NCI-H1930 (cell line): ENCODE measurements at regions not wholly inside any gene's neighbourhood (a gene's known extent, or its start where the extent isn't known, plus 50 kb on each side); places are given as distances from the start of the nearest gene placed in this dataset.
"Not testable (repeated sequence)": the region's sequence is repeated elsewhere in the genome, so short reads cannot be mapped to it uniquely, and the experiment has no call there.

ENCODE experiments used
- DNase-seq, 2 experiments: peaks; one replicate each; lab custom pipeline; 2025; lab: John Stamatoyannopoulos, UW

- DNase-seq, result no peak
These were observed 453.8 kb downstream of the RAP2B start for GRCh38 chr3:153615863-153616262.

DNA sequence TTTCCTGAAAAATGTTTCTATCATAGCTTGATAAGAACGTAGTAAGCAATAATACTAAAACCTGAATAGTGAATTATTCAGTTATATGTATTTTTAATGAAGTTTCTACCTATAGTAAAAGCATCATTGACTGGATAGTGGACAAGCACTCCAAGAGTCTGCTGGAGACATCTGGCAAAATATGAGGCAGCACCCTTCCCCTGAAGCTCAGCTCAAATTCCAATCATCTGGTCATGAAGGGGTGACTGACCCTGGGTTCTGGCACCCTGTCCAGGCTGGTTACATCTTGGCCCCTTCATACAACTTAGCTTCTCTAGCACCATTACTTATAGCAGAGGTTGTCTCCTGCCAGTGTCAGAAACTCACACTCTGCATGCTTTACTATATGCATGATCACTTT, 455.4 kb downstream of the RAP2B start:
- no peak for DNase-seq

GRCh38 chr3:153618176-153618575, 456.1 kb downstream of the RAP2B start:
- DNase-seq, result no peak

DNA sequence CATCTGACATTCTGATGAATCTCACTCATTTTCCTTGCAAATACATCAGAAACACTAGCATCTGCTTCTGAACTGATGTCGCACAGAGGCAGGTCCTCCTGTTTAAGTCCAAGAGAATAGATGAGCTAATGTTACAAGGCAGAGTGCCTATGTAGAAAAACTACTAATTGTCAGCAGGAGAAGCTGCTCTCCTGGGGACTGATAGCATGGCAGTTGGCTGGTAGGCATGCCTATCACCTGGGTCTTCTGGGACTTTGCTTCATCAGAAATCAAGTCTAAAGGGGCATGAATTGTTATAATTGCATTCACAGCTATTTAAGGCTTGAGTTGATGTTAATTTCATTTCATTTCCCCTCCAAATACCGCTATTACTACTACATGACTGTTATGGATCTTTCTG, 457.2 kb downstream of the RAP2B start:
- DNase-seq, result no peak

GRCh38 chr3:153621953-153622352, 459.9 kb downstream of the RAP2B start:
- DNase-seq, result no peak

DNA sequence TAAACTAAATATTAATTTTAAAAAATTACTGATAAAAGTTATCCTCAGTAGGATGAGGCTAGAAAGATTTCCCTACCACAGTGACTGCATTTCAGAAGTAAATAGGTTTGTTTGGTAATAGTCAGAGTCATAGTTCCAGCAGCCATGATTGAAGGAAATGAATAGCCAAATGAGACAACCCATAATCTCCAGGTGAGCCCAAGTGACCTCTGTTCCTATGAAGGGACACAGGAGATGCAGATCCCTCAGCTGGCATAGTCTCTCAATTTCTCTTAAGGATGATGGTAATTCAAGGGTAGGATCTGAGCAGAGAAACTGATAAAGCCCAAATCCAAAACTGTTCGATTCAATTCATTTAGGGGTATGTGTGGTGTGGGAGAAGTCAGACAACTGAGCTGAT, 461.8 kb downstream of the RAP2B start:
- no peak for DNase-seq

DNA sequence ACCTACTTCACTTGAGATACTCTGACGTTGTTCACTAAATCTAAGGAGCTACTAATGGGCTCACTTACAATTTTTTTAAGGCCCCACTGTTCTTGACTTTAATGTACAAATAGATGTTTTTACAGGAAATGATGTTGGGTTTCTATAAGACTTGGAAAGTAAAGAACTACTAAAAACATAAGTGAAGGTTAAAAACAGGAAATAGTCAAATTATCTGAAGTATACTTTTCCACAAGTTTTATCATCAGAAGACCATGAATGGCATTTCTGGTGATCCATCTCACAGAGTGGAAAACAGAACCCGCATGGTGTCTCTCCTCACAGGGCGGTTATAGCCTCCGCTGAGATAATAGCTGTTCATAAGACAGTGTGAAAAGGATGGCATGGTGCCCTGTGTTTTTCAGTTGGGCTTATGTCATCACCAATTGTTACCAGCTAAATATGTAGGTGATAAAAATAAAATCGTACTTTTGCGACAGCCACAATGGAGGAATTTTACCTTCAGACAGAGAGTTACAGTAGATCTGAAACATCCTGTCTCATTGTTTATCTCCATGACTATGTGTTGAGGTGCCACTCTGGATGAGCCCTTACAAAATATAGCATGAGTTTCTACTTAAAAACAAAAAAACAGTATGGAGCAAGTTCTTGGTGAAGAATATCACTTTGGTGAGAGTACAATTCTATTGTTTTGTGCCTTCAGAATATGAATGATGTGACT, 462.4 kb downstream of the RAP2B start:
- DNase-seq, result no peak

GRCh38 chr3:153625506-153625905, 463.5 kb downstream of the RAP2B start:
- DNase-seq, result no peak

- DNase-seq, result no peak
These were observed 464.1 kb downstream of the RAP2B start for GRCh38 chr3:153626158-153626557.

GRCh38 chr3:153628591-153628990, 466.6 kb downstream of the RAP2B start:
- no peak for DNase-seq

DNA sequence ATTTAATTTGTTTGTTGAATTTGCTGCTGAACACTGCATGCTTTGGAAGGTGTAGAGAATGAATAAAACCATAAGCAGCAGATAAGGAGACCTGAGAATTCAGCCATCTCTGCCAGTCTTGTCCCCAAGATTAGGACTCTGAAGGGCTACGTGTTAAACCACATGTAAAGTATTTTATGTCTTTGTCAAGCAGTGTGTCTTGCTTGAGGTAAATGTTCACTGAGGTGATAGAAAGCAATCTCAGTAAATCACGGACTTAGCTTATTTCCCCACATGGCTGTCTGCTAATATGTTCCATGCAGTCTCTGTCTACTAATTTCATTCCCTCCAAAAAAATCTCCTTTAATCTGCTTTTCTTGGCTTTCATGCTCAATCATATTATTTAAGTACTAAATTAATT, 467.1 kb downstream of the RAP2B start:
- DNase-seq, result no peak

DNA sequence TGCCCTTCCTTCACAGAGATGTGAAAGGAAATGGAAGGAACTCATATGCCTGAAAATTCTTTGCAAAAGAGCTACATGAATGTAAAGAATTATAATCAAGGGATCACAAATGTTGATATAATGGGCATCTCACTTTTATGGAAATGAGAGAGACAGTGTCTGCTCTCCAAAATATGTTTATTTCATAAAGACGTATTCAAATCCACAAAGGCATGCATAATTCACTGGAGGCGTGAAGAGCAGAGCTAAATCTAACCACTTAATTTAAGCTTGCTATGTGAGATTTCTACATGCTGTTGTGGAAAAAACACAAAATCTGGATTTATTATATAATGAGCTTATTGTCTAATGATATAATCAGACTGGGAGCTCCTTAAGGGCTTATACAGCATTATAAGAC, 469.1 kb downstream of the RAP2B start:
- no peak for DNase-seq

DNA sequence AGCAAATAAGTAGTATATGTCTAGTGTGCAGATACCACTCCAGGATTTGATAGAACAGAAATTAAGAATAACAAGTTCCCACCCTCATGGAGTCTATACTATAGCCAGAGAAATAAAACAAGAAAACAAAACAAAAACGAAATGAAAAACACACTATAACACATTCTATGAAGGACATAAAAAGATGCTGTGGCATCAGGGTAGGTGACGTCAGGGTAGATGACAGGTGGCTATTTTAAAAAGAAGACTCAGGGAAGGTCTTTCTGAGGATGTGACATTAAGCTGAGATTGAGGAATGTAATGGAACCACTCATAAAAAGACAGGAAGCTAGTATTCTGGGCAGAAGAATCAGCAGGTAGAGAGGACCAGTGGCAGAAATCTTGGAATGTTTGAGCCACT, 469.6 kb downstream of the RAP2B start:
- no peak for DNase-seq

DNA sequence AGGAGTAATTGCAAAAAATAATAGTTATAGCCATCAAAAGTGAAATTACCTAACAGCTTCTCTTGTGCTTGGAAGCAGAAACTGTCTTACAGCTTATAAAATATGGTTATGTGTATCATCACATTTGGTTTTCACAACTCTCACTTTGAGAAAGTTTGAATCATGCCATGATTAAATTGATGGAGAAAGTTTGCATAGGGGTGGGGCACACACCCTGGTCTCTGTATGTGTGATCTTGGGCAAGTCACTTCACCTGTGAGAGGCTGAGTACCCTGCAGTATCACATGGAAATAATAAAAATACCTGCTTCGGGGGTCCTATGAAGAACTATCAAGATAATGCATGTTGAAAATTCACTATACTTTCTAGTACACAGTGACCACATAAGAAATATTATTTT, 471.4 kb downstream of the RAP2B start:
- DNase-seq, result no peak

- DNase-seq, result no peak
These were observed 472.7 kb downstream of the RAP2B start for GRCh38 chr3:153634683-153635082.

GRCh38 chr3:153639631-153640030, 477.6 kb downstream of the RAP2B start:
- no peak for DNase-seq

DNA sequence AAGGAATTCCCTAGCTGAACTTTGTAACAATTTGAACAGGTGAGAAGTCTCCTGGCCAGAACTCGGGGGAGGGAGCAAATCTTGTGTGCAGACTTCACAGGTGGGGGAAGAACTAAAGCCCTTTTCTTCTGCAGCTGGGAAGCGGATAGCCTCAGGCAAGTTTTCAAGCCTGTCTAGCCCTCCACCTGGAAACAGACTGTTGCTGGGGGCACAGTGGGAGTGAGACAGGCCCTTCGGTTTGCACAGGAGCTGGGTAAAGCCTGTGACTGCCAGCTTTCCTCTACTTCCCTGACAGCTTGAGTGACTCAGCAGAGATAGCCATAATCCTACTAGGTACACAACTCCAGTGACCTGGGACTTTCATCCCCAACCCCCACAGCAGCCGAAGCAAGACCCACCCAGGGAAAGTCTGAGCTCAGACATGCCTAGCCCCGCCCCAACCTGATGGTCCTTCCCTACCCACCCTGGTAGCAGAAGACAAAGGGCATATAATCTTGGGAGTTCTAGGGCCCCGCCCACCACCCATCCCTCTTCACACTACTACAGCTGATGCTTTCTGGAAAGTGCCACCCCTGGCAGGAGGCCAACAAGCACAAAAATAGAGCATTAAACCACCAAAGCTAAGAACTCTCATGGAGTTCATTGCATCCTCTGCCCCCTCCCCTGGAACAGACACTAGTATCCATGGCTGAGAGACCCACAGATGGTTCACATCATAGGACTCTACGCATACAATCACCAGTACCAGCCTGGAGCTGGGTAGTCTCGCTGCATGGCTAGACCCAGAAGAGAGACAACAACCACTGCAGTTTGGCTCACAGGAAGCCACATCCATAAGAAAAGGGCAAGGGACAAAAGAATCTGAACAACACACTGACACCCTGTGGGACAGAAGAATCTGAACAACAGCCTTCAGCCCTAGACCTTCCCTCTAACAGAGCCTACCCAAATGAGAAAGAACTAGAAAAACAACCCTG, 479.0 kb downstream of the RAP2B start:
- no peak for DNase-seq

DNA sequence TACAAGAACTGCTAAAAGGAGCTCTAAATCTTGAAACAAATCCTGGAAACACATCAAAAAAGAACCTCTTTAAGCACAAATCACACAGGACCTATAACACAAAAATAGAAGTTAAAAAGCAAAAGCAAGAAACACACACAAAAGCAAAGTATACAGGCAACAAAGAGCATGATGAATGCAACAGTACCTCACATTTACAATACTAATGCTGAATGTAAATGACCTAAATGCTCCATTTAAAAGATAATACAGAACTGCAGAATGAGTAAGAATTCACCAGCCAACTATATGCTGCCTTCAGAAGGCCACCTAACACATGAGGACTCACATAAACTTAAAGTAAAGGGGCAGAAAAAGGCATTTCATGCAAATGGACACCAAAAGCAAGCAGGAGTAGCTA, 478.6 kb upstream of the ARHGEF26 start:
- not testable (repeated sequence) for DNase-seq

- DNase-seq, result not testable (repeated sequence)
These were observed 477.7 kb upstream of the ARHGEF26 start for GRCh38 chr3:153643471-153643870.

DNA sequence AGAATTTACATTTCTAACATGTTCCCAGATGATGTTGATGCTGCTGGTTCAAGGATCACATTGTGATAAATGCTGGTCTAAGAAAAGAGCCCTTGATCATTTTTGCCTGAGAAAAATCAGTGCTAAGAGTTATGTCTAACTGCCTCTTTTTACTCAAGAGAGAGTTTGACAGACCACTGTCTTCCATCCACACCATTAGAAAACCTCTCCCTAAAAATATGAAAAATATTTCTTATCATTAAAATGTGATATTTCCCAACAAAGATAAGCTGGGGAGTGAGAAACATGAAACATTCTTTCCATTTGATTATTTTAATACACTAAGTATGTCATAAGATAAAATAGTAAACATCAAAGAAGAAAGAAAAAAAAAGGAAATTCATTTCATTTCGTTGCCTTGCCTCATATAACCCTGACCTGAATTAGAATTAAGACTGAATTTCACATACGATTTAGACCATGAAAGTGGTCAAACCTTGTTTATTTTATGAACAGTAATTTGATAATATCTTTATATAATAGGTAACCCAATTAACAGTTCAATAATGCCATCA, 471.8 kb upstream of the ARHGEF26 start:
- DNase-seq, result no peak

GRCh38 chr3:153652076-153652475, 469.1 kb upstream of the ARHGEF26 start:
- no peak for DNase-seq

GRCh38 chr3:153657046-153657445, 464.1 kb upstream of the ARHGEF26 start:
- no peak for DNase-seq

DNA sequence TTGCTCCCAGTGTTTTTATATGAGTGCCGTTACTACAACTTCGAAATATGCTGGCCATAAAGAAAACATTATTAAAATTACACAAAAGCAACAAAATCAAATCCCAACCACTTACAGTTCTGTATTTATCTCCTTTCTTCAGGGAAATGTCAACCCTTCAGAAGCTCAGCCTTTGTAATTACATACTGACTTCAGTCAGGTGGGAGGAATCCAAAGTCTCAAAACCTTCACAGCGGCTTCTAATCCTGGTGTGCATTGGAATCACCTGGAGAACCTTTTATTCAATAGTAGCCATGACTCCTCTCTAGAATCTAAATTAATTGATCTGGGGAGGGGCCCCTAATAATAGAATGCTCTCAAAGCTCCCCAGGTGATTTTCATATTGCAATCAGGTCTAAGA, 463.7 kb upstream of the ARHGEF26 start:
- no peak for DNase-seq
